ENCODE measurements at regions not wholly inside any gene's neighbourhood (a gene's known extent, or its start where the extent isn't known, plus 50 kb on each side); places are given as distances from the start of the nearest gene placed in this dataset.

DNA sequence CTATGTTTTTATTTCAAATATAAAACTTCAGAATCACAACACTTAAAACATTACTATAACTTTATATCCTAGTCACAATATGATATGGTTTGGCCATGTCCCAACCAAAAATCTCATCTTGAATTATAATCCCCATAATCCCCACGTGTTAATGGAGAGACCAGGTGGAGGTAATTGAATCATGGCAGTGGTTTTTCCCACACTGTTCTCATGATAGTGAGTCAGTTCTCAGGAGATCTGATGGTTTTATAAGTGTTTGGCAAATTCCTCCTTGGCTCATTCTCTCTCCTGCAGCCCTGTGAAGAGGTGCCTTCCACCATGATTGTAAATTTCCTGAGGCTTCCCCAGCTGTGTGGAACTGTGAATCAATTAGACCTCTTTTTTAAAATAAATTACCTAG is 307.6 kb downstream of the SPRY2 start:
- peaks cover 17 to 21% of the 10 kb centered on the region in 2 experiments for H3K4me1 ChIP-seq (ENCODE audit: control insufficient read depth in 1 of 2, insufficient read depth in 1 of 2, low read depth in 1 of 2, low read length in 1 of 2)
- H3K27ac ChIP-seq = no peak overlapping the region
- TF ChIP-seq, protein P1, sequence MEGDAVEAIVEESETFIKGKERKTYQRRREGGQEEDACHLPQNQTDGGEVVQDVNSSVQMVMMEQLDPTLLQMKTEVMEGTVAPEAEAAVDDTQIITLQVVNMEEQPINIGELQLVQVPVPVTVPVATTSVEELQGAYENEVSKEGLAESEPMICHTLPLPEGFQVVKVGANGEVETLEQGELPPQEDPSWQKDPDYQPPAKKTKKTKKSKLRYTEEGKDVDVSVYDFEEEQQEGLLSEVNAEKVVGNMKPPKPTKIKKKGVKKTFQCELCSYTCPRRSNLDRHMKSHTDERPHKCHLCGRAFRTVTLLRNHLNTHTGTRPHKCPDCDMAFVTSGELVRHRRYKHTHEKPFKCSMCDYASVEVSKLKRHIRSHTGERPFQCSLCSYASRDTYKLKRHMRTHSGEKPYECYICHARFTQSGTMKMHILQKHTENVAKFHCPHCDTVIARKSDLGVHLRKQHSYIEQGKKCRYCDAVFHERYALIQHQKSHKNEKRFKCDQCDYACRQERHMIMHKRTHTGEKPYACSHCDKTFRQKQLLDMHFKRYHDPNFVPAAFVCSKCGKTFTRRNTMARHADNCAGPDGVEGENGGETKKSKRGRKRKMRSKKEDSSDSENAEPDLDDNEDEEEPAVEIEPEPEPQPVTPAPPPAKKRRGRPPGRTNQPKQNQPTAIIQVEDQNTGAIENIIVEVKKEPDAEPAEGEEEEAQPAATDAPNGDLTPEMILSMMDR (IDR thresholded peaks at IDR 0.05) = no peak
- H3K9me3 ChIP-seq = no peaks in the 10 kb centered on the region
- H3K36me3 ChIP-seq = no peaks in the 10 kb centered on the region
- H3K27me3 ChIP-seq = no peaks in the 10 kb centered on the region
- no peak overlapping the region for H3K4me3 ChIP-seq (ENCODE audit: low read depth in 1 of 2, low read length in 1 of 2)

DNA sequence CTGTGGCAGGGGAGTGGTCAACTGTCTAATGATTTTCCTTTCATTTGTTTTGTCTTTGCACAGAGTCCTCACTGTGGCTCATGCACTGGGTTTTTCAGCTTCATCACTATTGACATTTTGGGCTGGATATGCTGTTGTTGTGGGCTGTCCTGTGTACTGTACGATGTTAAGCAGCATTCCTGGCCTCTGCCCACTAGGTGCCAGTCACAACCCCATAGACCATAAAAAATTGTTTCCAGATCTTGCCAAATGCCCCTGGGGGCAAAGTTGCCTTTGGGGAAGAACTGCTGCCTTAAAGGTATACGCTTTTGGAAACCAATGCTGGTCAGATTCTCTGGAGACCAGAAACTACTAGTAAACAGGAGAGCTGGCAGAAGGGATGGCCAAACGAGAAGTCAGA is 310.4 kb downstream of the SPRY2 start:
- Histone ChIP-seq H3K9me3 (no peaks in the 10 kb centered on the region), H3K4me1 (ENCODE audit: control insufficient read depth in 1 of 2, insufficient read depth in 1 of 2, low read depth in 1 of 2, low read length in 1 of 2) (no peaks in the 10 kb centered on the region), H3K27ac (no peak overlapping the region), H3K4me3 (ENCODE audit: low read depth in 1 of 2, low read length in 1 of 2) (no peak overlapping the region), H3K36me3 (no peaks in the 10 kb centered on the region), H3K27me3 (no peaks in the 10 kb centered on the region)
- TF ChIP-seq, protein P1 (IDR thresholded peaks at IDR 0.05) = no peak

DNA sequence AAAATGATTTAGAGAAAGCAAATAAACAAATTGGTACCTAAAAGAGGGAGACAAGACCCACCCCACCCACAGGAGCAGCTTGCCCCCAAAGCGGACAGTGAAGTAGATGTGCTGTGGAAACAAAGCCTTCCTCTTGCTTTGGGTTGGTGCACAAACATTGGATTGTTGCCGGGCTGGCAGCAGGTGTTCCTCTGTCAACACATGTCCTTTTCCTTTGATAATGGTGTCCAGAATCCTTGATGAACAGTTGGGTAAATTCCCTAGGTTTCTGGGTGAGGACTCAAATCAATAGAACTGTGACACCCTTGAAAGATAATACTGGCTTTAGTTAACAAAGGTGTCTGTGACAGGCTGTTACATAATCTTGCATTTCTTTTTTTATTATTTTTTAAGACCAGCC is 311.8 kb downstream of the SPRY2 start:
- Histone ChIP-seq H3K27ac (no peak overlapping the region), H3K27me3 (no peaks in the 10 kb centered on the region), H3K9me3 (no peaks in the 10 kb centered on the region), H3K36me3 (no peaks in the 10 kb centered on the region), H3K4me1 (ENCODE audit: control insufficient read depth in 1 of 2, insufficient read depth in 1 of 2, low read depth in 1 of 2, low read length in 1 of 2) (no peaks in the 10 kb centered on the region), H3K4me3 (ENCODE audit: low read depth in 1 of 2, low read length in 1 of 2) (no peak overlapping the region)
- TF ChIP-seq, protein P1 (IDR thresholded peaks at IDR 0.05) = no peak

DNA sequence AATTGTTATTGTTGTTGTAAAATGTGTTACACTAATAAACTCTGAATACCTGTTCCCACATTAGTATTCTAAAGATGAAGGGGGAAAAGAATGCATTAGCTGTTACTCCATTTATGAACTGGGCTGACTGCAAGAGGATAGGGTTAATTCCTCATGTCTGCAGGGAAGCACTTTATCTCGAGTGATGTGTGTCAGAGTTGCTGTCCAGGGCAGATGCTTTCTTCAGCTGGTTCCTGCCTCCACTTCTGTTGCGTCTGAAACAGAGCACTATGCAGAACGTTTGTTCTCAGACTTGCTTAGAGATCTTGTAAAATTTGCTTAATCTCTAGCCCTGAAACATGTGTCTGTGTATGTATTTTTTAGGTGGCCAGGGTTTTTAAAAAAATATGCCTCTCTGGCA is 318.8 kb downstream of the SPRY2 start:
- Histone ChIP-seq H3K36me3 (no peaks in the 10 kb centered on the region), H3K27me3 (no peaks in the 10 kb centered on the region), H3K9me3 (no peaks in the 10 kb centered on the region), H3K27ac (no peak overlapping the region), H3K4me3 (ENCODE audit: low read depth in 1 of 2, low read length in 1 of 2) (no peak overlapping the region), H3K4me1 (ENCODE audit: control insufficient read depth in 1 of 2, insufficient read depth in 1 of 2, low read depth in 1 of 2, low read length in 1 of 2) (no peaks in the 10 kb centered on the region)
- TF ChIP-seq, protein P1 (IDR thresholded peaks at IDR 0.05) = no peak

DNA sequence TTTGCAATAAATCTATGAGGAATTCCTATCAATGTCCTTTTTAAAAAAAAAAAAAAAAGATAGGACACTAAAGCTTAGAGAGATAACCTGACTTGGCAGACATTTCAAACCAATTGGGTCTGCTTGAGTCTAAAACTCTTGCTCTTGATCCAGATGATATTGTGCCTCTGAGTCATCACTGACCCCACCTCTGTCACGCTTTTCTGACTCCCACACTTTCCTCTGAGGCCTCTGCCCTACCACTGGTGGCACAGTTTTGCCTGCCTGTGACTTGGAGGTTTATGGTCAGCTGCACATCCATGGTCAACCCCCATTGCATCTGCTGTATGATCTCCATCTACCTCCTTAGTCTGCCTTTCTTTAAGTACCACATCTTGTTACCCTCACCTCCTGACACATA is 328.7 kb downstream of the SPRY2 start:
- Histone ChIP-seq H3K9me3 (no peaks in the 10 kb centered on the region), H3K27me3 (no peaks in the 10 kb centered on the region), H3K27ac (no peak overlapping the region), H3K4me1 (ENCODE audit: control insufficient read depth in 1 of 2, insufficient read depth in 1 of 2, low read depth in 1 of 2, low read length in 1 of 2) (no peaks in the 10 kb centered on the region), H3K4me3 (ENCODE audit: low read depth in 1 of 2, low read length in 1 of 2) (no peak overlapping the region), H3K36me3 (no peaks in the 10 kb centered on the region)
- TF ChIP-seq, protein P1 (IDR thresholded peaks at IDR 0.05) = no peak
